GM11168 (cell line): ENCODE measurements at regions not wholly inside any gene's neighbourhood (a gene's known extent, or its start where the extent isn't known, plus 50 kb on each side); places are given as distances from the start of the nearest gene placed in this dataset.

Experiments
- in situ Hi-C: fragments of 300-500 bp; cut with MboI; formaldehyde crosslinking; loops from one replicate; pipeline ENCODE4 v1.12.0; 2022; ENCODE audit warnings: low sequenced_read_pairs; ENCODE audit not compliant: unreplicated experiment

DNA sequence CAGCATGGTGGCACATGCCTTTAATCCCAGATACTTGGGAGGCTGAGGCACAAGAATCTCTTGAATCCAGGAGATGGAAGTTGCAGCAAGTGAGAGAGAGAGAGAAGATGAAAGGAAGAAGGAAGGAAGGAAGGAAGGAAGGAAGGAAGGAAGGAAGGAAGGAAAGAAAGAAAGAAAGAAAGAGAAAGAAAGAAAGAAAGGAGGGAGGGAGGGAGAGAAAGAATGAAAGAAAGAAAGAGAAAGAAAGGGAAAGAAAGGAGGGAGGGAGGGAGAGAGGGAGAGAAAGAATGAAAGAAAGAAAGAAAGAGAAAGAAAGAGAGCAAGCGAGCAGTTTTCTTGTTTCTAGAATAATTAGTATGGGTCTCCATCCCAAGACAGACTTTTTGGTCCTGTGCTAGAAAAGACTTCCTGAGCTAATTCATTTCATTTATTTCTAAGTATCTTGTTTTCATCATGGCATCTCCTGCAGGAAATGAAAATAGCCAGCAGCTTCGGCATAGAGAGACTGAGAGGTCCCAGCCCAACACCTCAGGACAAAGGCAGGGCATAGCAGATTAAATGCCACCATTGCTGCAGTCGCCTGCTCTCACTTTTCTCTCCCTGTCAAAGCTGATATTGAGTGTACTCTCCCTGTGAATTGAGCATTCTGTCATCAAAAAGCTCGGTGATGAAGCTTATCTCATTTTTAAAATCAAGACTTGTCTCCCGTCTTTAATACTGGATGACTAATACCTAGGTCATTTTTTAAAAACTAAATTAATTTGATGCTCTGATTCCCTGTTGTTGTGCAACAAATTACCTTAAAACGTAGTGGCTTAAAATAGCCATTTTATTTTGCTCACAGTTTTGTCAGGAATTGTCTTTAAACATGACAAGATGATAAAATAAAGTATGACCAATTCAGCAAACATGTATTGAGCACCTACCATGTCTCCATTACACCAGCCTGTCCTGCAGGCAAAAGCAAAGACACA, 91.8 kb upstream of the ADRA1B start:
- in situ Hi-C loops = no loop called here

DNA sequence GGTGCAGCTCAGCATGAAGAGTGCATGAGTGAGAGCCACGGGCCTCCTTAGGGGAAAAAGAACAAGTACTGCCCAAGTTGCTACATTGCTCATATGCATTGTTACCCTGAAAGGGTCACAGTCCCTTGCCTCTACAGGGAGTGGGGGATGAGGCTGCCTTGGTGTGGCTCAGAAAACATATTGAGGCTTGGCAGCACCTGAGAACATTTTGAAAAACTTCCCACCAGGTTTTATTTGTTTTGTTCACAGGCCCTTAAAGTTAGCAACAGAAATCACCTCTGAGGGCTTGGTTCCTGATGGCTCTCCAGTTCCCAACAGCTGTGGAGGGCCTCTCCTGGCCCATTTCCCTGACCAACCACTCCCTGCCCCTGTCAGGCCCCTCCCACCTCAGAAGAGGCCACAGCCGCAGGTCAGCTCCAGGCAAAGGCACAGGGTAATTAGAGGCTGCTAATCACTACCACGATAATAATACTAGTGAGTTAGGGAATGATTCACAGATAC, 90.7 kb upstream of the ADRA1B start:
- in situ Hi-C loops = no loop called here

DNA sequence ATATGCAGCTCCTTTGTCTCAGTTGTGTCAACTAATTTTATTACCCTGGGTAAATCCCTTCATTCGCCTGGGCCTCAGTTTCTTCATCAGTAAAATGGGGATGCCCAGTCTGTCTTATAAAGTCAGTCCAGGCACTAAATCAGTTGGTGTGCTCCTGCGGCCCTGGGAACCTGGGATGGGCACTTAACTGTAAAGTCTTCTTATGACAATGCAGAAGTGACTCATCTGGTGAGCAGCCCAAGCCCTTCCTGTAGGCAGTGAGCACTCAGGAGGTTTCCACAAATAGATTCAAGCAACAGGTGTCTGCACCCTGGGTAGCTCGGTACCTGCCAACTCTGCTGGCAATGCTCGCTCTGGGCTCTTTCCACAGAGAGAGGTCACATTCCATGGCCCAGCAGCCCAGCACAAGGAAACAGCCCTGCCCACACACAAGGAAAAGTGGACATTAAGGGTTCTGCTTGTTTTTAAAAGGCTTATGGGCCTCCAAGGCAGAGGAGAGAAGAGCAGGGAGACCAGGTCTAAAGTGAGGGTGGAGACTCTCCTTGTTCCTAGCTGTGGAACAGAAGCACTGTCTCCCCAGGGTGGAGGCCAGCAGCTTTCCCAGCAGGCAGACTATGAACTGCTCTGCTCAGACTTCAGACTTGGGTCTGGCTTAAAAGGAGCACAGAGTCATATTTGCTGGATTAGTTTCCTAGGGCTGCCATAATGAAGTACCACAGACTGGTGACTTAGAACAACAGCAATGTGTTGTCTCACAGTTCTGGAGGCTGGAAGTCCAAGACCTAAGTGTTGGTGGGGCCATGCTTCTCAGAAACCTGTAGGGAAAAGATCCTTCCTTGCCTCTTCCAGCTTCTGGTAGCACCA, 89.7 kb upstream of the ADRA1B start:
- in situ Hi-C loops = no loop called here

DNA sequence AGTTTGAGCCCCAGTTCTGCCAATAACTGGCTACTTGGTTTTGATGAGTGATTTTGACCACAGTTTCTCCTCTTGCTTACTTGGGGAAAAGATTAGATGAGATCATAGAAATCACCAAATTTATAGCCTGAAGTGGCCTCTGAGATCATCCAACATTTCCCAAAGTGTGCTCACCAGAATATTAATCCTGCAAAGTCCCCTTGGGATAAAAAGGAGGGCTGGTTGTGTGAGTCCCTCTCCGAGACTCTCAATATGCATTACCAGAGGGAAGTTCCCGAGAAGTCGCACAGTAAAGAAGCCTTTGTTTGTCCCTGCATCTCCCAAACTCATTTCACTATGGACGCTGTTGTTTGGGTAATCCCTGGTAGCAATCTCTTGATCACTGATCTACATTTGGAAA, 88.4 kb upstream of the ADRA1B start:
- in situ Hi-C loops = no loop called here

DNA sequence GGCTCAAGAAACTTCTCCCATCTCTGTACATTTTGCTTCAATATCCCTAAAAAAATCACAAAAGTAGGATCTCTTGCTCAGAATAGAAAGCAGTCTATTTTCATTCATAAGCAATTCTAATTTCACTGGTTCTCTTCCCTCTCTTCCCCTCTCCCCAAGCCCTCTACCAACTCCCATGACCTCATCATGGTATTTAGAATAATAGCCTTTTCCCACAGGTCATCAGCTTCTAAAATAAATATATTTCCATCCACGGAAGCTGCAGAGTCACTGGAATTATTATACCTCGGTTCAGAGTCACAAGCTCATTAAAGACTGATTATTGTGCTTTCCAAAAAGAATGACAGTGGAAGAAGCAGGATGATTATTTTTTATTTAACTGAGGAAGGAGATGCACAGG, 84.2 kb upstream of the ADRA1B start:
- in situ Hi-C loops = no loop called here

DNA sequence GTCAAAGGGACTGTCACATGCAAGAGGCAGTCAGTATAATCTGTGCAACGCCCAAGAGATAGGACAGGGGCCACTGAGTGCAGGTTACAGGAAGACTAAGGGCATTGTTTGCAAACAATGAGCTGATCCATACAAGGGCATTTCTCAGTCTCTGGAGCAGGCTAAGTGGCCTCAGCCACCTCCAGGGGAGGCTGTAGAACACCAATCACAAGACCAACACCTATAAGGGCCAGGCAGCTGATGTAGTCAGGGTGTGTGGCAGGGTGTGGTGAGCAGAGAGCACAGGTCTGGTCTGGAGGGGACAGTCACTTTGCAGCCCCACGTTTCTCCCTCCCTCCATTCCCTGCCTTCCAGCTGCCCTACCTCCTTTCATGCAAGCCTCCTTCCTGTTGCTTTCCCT, 83.2 kb upstream of the ADRA1B start:
- in situ Hi-C loops = no loop called here

DNA sequence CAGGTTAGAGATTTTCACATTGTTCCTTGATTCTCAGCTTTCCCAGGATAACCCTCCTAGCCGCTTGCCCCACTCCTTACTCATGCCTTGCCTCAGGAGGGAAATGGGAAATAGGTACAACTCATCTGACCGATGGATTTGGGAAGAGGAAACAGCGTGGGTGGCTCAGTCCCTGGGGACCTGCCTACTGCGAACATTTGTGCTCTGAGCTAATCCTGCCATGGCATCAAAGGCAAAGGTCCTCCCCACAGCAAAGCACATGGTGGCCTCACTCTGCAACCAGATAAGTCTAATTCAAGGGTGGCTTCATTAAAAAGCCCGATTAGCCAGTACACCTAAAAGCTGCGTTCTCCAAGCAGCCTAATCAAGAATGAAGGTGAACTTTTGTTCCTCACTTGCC, 82.4 kb upstream of the ADRA1B start:
- in situ Hi-C loops = no loop called here

DNA sequence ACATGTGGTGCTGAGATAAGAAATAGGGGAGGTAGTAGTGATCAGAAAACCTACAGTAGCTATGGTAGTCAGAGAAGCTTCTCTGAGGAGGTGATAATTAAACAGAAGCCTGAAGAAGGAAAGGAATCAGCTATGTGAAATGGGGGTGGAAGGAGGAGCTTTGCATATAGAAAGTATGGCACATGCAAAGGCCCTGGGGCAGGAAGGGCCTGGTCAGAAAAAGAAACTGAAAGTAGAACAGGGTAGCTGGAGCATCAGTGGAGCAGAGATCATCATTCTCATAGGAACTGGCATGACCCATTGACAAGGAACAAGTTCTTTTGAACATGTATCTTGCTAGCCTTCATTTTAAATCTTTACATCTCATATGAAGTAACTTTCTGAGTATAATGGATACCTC, 80.7 kb upstream of the ADRA1B start:
- in situ Hi-C loops = no loop called here

DNA sequence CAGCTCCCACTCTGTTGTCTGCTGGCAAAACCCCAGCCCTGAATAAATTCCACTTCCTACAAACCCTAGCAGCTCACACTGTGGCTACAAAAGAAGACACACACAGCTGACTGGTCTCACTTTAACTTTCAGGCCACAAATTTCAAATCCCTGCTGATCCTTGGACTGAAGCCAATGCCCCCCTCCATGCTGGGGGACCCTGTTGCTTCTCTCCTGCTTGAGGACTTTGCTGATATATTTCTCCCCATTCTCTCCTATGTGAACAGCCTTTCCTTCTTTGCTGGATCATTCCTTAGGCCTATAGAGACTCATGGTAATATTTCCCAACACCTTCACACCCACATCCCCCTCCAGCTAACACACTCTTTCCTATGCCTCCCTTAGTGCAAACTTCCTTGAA, 79.6 kb upstream of the ADRA1B start:
- in situ Hi-C loops = no loop called here

DNA sequence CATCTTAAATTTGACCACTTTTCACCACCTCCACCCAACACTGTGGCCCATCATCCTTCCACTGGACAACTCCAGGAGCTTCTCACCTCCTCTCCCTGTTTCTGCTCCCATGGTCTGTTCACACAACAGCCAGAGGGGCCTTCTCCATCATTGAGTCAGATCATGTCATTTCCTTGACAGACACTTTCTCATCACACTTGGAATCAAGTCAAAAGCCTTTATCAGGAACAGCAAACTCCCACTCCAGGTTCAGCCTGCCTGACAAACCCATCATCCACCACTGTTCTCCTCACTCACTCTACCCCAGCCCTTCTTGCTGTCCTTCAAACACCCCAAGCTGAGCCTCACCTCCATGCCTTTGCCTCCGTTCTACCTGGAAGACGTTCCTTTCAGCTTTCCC, 78.4 kb upstream of the ADRA1B start:
- in situ Hi-C loops = no loop called here

DNA sequence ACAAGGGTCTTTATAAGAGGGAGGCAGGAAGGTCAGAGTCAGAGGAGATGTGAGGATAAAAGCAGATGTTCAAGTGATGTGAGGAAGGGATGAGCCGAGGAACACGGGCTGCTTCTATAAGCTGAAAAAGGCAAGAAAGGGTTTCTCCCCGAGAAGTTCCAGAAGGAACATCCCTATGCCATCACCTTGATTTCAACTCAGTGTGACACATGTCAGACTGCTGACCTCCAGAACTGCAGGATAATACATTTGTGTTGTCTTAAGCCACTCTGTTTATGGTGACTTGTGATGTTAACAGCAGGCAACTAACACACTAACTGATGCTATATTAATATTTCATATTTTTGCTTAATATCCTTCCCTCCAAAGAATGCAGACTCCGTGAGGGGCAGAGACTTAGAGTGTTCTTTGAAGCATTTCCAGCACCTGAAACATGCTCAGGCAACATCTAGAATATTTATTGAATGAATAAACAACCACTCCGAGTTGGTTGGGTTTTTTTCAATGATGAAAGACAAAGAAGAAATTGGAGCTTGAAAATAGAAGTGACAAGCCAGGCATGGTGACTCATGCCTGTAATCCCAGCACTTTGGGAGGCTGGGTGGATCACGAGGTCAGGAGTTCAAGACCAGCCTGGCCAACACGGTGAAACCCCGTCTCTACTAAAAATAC, 77.6 kb upstream of the ADRA1B start:
- in situ Hi-C loops = no loop called here

DNA sequence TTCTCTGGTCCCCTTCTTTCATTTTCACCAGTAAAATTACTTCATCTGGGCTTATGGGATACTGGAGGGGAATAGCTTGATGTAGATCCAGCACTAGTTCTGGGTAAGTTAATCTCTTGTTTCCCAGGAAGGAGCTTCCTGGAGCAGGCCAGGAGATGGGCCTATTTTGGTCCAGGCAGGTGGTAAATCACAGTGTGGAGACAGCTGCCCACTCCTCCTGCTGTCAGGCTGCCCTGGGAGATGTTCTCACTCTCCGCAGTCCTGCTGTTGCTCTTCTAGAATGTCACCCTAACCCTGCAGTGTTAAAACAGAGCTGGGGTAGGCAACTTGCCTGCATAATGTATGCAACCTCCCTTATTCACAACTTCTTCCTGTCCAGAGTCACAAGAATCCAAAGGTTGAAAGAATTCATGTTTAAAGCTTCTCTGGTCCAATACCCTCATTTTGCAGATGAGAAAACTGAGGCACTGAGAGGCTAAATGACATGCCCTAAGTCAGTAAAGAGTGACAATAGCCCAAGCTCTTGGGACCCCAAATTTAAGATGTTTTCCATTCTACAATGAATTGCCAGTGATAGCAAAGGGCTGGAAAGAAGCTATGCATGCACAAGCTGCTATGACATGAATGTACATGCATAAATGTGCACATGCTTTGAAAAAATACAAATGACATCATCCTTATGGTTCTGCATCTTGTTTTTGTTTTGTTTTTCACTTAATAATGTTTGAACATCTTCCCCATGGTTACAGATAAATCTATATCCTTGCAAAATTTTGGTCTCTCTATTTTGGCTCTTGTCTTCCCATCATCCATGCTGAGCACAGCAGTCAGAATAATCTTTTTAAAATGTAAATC, 71.8 kb upstream of the ADRA1B start:
- in situ Hi-C loops = no loop called here

DNA sequence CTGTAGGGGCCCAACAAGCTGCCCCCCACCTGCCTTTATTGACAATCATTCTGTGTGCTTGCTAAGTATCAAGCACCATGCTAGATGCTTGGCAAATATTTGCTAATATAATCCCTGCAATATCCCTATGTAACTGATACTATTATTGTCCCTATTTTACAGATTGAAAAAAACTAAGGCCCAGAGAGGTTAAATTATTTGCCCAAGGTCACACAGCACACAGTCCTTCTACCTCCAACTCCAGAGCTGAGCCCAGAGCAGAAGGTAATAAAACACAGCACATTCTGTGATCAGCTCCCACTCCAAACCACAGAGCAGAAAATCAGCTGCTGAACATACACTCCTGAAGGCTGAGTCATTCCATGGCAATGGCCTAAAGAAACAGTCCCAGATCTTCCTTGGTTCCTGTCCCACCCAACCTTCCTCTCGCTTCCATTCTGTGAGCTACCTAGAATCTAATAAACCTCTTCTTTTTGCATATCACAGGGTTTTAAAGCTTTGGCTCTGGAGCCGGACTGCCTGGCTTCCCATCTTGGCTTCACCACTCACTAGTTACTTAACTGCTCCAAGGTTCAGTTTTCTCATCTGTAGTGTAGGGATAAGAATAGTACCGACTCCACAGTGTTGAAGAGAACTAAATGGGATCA, 66.7 kb upstream of the ADRA1B start:
- in situ Hi-C loops = no loop called here

DNA sequence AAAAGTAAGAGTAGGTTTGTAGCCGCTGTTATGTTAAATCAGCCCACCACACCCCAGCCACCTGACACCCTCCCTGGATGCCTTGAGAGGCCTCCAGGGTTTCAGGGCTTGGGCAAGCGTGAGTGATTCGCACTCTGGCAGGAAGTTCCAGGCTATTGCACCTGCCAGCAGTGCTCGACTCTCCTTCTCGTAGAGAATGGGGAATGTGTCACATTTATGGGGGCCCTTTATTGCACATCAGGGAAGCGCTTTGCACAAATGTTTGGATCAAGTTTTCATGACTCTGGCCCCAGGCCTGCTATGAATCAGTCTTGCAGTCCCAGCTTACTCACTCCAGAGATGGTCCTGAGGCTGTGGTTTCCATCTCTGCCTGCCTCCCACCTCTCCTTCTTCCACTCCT, 66.1 kb upstream of the ADRA1B start:
- in situ Hi-C loops = no loop called here

DNA sequence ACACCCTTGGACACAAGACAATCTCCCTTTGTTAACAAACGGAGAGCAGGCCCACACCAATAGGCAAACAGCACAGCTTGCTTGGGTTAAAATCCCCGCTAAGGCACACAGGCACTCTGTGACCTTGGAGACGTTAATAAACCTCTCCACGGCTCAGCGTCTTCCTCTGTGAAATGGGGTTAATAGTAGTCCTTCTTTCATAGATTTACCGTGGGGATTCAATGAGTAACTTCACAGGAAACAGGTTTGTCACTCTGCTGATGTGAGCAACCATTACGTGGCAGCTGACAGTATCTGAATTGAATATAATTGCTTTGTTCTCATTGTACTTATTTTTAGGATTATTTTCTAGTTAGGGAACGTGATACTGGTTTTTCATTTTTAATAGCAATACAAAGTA, 65.2 kb upstream of the ADRA1B start:
- in situ Hi-C loops = no loop called here

DNA sequence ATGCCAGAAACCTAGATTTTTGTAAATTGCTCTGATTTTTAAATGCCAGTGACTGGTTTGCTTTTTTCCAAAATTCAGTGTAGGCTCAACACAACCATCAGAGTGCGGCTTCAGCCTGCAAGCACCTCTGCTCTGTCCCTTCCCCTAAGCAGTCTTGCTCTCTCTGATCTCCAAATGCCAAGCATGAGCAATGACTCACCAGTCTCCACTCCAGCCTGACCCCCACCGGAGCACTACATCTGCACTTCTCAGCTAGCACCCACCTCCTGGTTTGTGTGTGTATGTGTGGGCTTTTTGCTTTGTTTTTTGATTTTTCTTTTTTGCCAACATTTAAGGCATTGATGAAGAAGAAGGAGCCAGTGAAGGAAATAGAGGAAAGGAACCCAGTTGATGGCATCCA, 61.4 kb upstream of the ADRA1B start:
- in situ Hi-C loops = no loop called here

DNA sequence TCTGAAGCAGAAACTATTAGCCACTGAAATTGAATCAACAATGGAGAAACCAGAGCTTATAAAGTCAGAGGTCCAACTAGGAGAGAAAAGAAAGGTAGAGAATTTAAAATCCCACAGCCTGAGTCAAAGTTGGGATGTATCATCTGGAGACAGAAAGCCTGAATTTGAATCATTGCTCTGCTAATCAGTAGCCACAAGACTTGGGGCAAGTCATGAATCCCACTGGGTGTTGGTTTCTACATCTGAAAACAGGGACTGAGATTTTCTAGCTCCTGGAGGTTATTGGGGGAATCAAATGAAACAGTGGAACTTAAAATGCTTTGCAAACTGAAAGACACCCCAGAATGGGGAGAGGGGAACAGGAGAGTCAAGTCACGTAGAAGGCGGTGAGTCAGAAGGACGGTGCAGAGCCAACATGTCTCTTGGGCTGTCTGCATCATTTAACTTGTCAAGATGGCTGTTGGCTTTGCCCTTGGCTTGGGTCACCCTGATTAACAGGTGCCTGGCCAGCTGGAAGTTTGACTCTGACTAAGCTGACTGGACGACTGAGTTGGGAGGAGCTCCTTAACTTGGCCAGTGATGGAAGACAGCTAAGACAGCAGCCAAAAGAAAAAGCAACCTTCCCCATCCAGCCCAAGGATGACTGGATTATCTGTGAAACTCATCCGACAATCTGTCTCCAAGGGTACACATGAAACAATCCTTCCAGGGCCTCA, 60.6 kb upstream of the ADRA1B start:
- in situ Hi-C loops = no loop called here

DNA sequence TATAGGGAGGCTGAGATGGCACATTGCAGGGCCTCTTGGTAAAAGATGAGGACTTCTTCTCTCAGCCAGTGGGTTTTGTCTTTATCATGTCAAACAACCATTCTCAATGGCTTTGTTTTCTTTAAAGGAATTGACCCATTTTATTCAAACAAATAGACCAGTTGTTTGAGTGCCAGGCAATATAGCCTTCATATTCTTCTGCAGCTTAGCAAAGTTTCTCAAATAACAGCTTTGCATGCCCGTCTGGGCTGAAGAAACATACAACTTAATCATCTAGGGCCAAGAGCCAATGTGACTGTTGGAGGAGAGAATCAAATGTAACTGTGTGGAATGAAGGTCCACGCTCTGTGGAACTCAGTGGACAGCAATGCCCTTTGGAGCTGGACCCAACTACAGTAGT, 57.4 kb upstream of the ADRA1B start:
- in situ Hi-C loops = no loop called here

DNA sequence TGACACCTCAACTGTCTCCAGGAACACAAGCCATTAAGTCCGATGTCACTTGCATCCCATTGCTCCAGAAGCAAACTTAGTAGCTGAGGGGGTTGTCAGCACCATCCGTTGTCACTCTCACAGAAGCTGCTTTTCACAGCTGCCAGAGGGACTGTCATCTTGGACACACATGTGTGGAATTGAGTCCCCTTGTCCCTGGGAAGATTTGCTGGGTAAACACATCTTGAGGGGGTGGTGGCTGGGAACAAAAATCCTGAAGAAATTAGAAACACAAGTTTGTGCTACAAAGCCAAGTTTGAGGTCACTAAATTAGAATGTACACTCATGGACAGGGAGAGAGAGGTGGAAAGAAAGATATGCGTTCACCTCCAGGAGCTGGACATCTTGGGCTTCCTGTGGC, 55.2 kb upstream of the ADRA1B start:
- in situ Hi-C loops = no loop called here
